NB4 (cell line): ENCODE measurements at regions not wholly inside any gene's neighbourhood (a gene's known extent, or its start where the extent isn't known, plus 50 kb on each side); places are given as distances from the start of the nearest gene placed in this dataset.

Experiments
- CTCF ChIP-seq: IDR thresholded peaks from one replicate; pipeline ENCODE4 v1.5.1; 2012; ENCODE audit warnings: low read depth, low read length
- MAX ChIP-seq: IDR thresholded peaks from 2 replicates; pipeline ENCODE4 v1.6.1; 2011; ENCODE audit warnings: low read depth, low read length
- MYC ChIP-seq: IDR thresholded peaks from 2 replicates; pipeline ENCODE4 v1.6.1; 2011; ENCODE audit warnings: low read depth, low read length
- POLR2A ChIP-seq: IDR thresholded peaks from 2 replicates; pipeline ENCODE4 v1.6.1; 2011; ENCODE audit warnings: mild to moderate bottlenecking; ENCODE audit not compliant: insufficient read length; ENCODE audit errors: extremely low read depth

- TF ChIP-seq POLR2A (no peak), CTCF (no peak), MAX (no peak), MYC (no peak)
These were observed 247.7 kb upstream of the PTBP2 start for GRCh38 chr1:96473791-96474434.
